ENCODE measurements at regions not wholly inside any gene's neighbourhood (a gene's known extent, or its start where the extent isn't known, plus 50 kb on each side); places are given as distances from the start of the nearest gene placed in this dataset.

DNA sequence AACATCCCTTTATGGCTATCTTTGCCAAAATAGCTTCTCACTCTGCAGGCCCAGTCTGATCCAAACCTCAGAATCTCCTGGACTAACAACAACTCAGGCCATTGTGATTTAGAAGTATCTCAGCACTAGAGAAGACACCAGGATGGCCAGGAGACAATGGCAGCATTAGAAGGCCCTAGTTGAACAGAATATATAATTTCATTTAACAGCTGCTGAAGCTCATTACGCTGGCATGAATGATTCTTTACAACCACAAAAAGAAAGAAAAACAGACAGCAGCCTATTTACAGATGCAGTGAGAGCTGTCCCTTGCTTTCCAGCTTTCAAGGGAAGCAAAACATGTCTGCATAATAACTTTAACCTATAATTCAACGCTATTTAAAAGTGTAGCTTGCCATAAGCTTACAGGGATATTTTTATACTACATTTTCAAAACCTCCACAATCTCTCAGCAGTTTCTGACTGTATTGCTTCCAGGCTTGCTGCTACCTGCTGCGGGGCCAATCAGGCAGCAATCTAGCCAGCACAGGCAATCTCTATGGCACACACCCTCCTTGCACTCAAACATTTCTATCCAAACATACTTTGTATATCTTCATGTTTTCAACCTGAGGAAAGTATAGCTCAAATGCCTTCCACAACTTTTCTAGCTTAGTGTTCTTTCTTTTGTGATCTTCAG is 107.3 kb downstream of the OGFRL1 start:
- H3K27ac ChIP-seq (ENCODE audit: low read depth, low read length) = no peak overlapping the region
- no peaks in the 10 kb centered on the region for H3K9me3 ChIP-seq (ENCODE audit: control insufficient read depth, insufficient read depth, low read length)
- H3K4me1 ChIP-seq (ENCODE audit: control insufficient read depth, insufficient read depth, low read length) = peaks cover 6% of the 10 kb centered on the region; the same call in 1 of the 2 replicates
- no peak overlapping the region for H3K9ac ChIP-seq (ENCODE audit: low read depth, low read length)
- no peaks in the 10 kb centered on the region for H3K27me3 ChIP-seq (ENCODE audit: control insufficient read depth, insufficient read depth, low read length)
- no peak overlapping the region for H3K4me3 ChIP-seq (ENCODE audit: low read depth, low read length)
- H3K36me3 ChIP-seq (ENCODE audit: control insufficient read depth, insufficient read depth, low read length) = no peaks in the 10 kb centered on the region

- Histone ChIP-seq H3K36me3 (ENCODE audit: control insufficient read depth, insufficient read depth, low read length) (no peaks in the 10 kb centered on the region), H3K27ac (ENCODE audit: low read depth, low read length) (no peak overlapping the region), H3K9me3 (ENCODE audit: control insufficient read depth, insufficient read depth, low read length) (no peaks in the 10 kb centered on the region), H3K9ac (ENCODE audit: low read depth, low read length) (no peak overlapping the region), H3K4me1 (ENCODE audit: control insufficient read depth, insufficient read depth, low read length) (0 out of 2 replicates have a peak, but pooled peaks cover under 1% of the 10 kb centered on the region), H3K4me3 (ENCODE audit: low read depth, low read length) (no peak overlapping the region), H3K27me3 (ENCODE audit: control insufficient read depth, insufficient read depth, low read length) (no peaks in the 10 kb centered on the region)
Measured at GRCh38 chr6:71396410-71396801, 107.8 kb downstream of the OGFRL1 start.

- no peaks in the 10 kb centered on the region for H3K27me3 ChIP-seq (ENCODE audit: control insufficient read depth, insufficient read depth, low read length)
- H3K4me1 ChIP-seq (ENCODE audit: control insufficient read depth, insufficient read depth, low read length) = peaks cover 20% of the 10 kb centered on the region
- no peak overlapping the region for H3K4me3 ChIP-seq (ENCODE audit: low read depth, low read length)
- no peaks in the 10 kb centered on the region for H3K36me3 ChIP-seq (ENCODE audit: control insufficient read depth, insufficient read depth, low read length)
- no peak overlapping the region for H3K9ac ChIP-seq (ENCODE audit: low read depth, low read length)
- H3K27ac ChIP-seq (ENCODE audit: low read depth, low read length) = no peak overlapping the region
- H3K9me3 ChIP-seq (ENCODE audit: control insufficient read depth, insufficient read depth, low read length) = no peaks in the 10 kb centered on the region
Measured at GRCh38 chr6:71399279-71399678, 110.7 kb downstream of the OGFRL1 start.

GRCh38 chr6:71400852-71401251 is 112.2 kb downstream of the OGFRL1 start:
- Histone ChIP-seq H3K9me3 (ENCODE audit: control insufficient read depth, insufficient read depth, low read length) (no peaks in the 10 kb centered on the region), H3K9ac (ENCODE audit: low read depth, low read length) (no peak overlapping the region), H3K36me3 (ENCODE audit: control insufficient read depth, insufficient read depth, low read length) (no peaks in the 10 kb centered on the region), H3K4me3 (ENCODE audit: low read depth, low read length) (no peak overlapping the region), H3K4me1 (ENCODE audit: control insufficient read depth, insufficient read depth, low read length) (peaks cover 35% of the 10 kb centered on the region), H3K27ac (ENCODE audit: low read depth, low read length) (no peak overlapping the region), H3K27me3 (ENCODE audit: control insufficient read depth, insufficient read depth, low read length) (no peaks in the 10 kb centered on the region)

GRCh38 chr6:71402096-71402495 is 113.5 kb downstream of the OGFRL1 start:
- no peak overlapping the region for H3K4me3 ChIP-seq (ENCODE audit: low read depth, low read length)
- H3K27ac ChIP-seq (ENCODE audit: low read depth, low read length) = no peak overlapping the region

GRCh38 chr6:71403422-71404134 is 115.0 kb downstream of the OGFRL1 start:
- peak overlapping the region; percentile 72 for H3K27ac ChIP-seq (ENCODE audit: low read depth, low read length)
- no peaks in the 10 kb centered on the region for H3K9me3 ChIP-seq (ENCODE audit: control insufficient read depth, insufficient read depth, low read length)
- H3K4me3 ChIP-seq (ENCODE audit: low read depth, low read length) = peak overlapping the region; percentile 10; the same call in 1 of the 2 replicates
- no peaks in the 10 kb centered on the region for H3K36me3 ChIP-seq (ENCODE audit: control insufficient read depth, insufficient read depth, low read length)
- H3K4me1 ChIP-seq (ENCODE audit: control insufficient read depth, insufficient read depth, low read length) = peaks cover 49% of the 10 kb centered on the region
- H3K9ac ChIP-seq (ENCODE audit: low read depth, low read length) = no peak overlapping the region
- no peaks in the 10 kb centered on the region for H3K27me3 ChIP-seq (ENCODE audit: control insufficient read depth, insufficient read depth, low read length)

More at GRCh38 chr6:71402096-71402495, 113.5 kb downstream of the OGFRL1 start:
- no peak overlapping the region for H3K9ac ChIP-seq (ENCODE audit: low read depth, low read length)
- no peaks in the 10 kb centered on the region for H3K9me3 ChIP-seq (ENCODE audit: control insufficient read depth, insufficient read depth, low read length)
- H3K36me3 ChIP-seq (ENCODE audit: control insufficient read depth, insufficient read depth, low read length) = no peaks in the 10 kb centered on the region
- H3K27me3 ChIP-seq (ENCODE audit: control insufficient read depth, insufficient read depth, low read length) = no peaks in the 10 kb centered on the region
- H3K4me1 ChIP-seq (ENCODE audit: control insufficient read depth, insufficient read depth, low read length) = peaks cover 38% of the 10 kb centered on the region

GRCh38 chr6:71404145-71404966 is 115.7 kb downstream of the OGFRL1 start:
- Histone ChIP-seq H3K27me3 (ENCODE audit: control insufficient read depth, insufficient read depth, low read length) (no peaks in the 10 kb centered on the region), H3K4me3 (ENCODE audit: low read depth, low read length) (peak overlapping the region; percentile 10; the same call in 1 of the 2 replicates), H3K4me1 (ENCODE audit: control insufficient read depth, insufficient read depth, low read length) (peaks cover 49% of the 10 kb centered on the region), H3K9ac (ENCODE audit: low read depth, low read length) (no peak overlapping the region), H3K27ac (ENCODE audit: low read depth, low read length) (peak overlapping the region; percentile 72), H3K9me3 (ENCODE audit: control insufficient read depth, insufficient read depth, low read length) (no peaks in the 10 kb centered on the region), H3K36me3 (ENCODE audit: control insufficient read depth, insufficient read depth, low read length) (no peaks in the 10 kb centered on the region)

- Histone ChIP-seq H3K9ac (ENCODE audit: low read depth, low read length) (no peak overlapping the region), H3K27me3 (ENCODE audit: control insufficient read depth, insufficient read depth, low read length) (no peaks in the 10 kb centered on the region), H3K4me1 (ENCODE audit: control insufficient read depth, insufficient read depth, low read length) (peaks cover 49% of the 10 kb centered on the region), H3K27ac (ENCODE audit: low read depth, low read length) (peak overlapping the region; percentile 72), H3K4me3 (ENCODE audit: low read depth, low read length) (no peak overlapping the region), H3K36me3 (ENCODE audit: control insufficient read depth, insufficient read depth, low read length) (no peaks in the 10 kb centered on the region), H3K9me3 (ENCODE audit: control insufficient read depth, insufficient read depth, low read length) (no peaks in the 10 kb centered on the region)
Measured at GRCh38 chr6:71404967-71405278, 116.3 kb downstream of the OGFRL1 start.

- H3K27ac ChIP-seq (ENCODE audit: low read depth, low read length) = peak overlapping the region; percentile 72
Measured at GRCh38 chr6:71405416-71405815, 116.8 kb downstream of the OGFRL1 start.

DNA sequence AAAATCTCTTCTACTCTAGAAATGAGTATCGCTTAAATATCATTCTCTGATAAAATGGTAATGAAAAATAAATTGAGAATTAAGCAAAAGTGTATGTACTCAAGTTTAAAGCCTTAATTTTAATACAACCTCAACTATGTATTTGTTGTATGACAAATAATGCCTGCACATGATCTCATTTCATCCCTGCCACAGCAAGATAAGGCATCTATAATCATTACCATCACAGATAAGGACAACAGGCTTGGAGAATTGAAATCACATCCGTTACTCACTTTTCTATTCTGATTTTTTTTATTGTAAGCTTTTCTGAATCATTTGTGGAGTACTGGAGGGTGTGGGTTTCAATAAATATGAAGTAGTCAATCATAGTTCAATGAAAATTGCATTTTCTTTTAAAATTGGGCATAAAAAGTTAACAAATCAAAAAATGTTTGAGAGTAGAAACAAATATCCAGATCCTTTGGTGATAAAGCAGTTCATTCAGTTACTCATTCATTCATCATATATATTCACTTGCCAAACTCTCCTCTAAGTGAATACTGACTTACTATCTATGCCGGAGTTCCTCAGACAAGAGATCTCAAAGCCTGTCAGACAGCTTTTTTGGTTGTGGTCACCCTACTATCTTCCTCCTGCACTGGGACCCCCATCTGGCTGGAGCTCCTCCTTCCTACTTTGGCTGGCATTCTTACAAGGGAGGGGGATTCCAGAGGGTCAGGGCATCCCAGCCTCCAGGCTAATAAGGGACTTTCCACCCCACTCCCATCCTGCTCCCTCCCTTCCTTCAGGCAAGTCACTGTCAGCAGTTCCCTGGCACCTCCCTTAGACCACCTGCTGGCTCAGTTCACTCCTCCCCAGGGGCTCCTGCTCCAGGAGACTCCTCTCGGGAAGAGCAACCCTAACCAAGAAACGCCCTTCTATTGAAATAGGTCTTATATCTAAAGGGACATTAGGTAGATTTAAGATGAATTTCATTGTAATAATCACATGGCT is 118.6 kb downstream of the OGFRL1 start:
- Histone ChIP-seq H3K9ac (ENCODE audit: low read depth, low read length) (no peak overlapping the region), H3K27ac (ENCODE audit: low read depth, low read length) (no peak overlapping the region), H3K27me3 (ENCODE audit: control insufficient read depth, insufficient read depth, low read length) (no peaks in the 10 kb centered on the region), H3K4me1 (ENCODE audit: control insufficient read depth, insufficient read depth, low read length) (peaks cover 48% of the 10 kb centered on the region), H3K4me3 (ENCODE audit: low read depth, low read length) (no peak overlapping the region), H3K36me3 (ENCODE audit: control insufficient read depth, insufficient read depth, low read length) (no peaks in the 10 kb centered on the region), H3K9me3 (ENCODE audit: control insufficient read depth, insufficient read depth, low read length) (no peaks in the 10 kb centered on the region)

More at GRCh38 chr6:71405416-71405815, 116.8 kb downstream of the OGFRL1 start:
- H3K4me3 ChIP-seq (ENCODE audit: low read depth, low read length) = no peak overlapping the region
- no peaks in the 10 kb centered on the region for H3K36me3 ChIP-seq (ENCODE audit: control insufficient read depth, insufficient read depth, low read length)
- no peak overlapping the region for H3K9ac ChIP-seq (ENCODE audit: low read depth, low read length)
- H3K9me3 ChIP-seq (ENCODE audit: control insufficient read depth, insufficient read depth, low read length) = no peaks in the 10 kb centered on the region
- H3K27me3 ChIP-seq (ENCODE audit: control insufficient read depth, insufficient read depth, low read length) = no peaks in the 10 kb centered on the region
- peaks cover 49% of the 10 kb centered on the region for H3K4me1 ChIP-seq (ENCODE audit: control insufficient read depth, insufficient read depth, low read length)
